Stimulated activated CD8-positive, alpha-beta memory T cell treated with anti-CD3 and anti-CD28 coated beads, Interleukin-4, amount 100 ng/mL, for 24 hours (primary cell): ENCODE measurements at regions not wholly inside any gene's neighbourhood (a gene's known extent, or its start where the extent isn't known, plus 50 kb on each side); places are given as distances from the start of the nearest gene placed in this dataset.

Experiments
- DNase-seq: peaks from one replicate; pipeline ENCODE4 v3.0.0-alpha.2; 2020; ENCODE audit warnings: low read depth

DNA sequence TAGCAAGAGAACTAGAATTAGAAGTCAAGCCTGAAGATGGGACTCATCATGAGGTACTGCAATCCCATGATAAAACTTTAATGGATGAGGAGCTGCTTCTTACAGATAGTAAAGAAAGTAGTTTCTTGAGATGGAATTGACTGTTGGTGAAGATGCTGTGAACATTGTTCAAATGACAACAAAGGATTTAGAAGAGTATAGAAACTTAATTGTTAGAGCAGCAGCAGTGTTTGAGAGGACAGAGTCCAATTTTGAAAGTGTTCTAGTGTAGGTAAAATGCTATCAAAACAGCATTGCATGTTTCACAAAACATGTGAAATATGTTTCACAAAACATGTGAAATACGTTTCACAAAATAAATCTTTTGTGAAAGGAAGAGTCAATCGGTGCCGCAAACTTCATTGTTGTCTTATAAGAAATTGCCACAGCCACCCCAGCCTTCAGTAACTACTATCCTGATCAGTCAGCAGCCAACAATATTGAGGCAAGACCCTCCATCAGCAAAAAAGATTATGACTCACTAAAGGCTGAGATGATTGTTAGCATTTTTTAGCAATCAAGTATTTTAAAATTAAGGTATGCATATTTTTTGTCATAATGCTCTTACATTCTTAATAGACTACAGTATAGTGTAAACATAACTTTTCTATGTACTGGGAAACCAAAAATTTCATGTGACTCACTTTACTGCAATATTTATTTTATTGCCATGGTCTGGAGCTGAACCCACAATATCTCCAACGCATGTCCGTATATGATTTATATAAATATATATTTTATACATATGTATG is 173.4 kb upstream of the BMP4 start:
- DNase-seq: no peak

DNA sequence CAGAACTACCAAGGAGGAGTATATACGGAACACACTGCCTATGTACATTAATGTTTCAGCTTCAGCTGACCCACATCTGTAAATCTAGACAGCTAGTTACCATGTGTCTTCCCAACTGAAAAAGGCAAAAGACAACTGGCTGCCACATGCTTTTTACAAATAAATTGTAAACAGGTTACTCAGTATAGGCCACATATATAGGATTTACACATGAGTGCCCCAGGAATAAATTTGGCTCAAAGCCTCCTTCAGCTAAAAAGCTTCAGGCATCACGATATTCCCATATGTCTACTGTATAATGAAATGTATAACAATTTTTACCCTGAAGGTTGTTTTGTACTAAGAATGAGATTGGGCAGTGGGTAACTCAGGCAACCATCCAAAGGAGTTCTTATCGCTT is 175.9 kb upstream of the BMP4 start:
- no peak for DNase-seq

DNA sequence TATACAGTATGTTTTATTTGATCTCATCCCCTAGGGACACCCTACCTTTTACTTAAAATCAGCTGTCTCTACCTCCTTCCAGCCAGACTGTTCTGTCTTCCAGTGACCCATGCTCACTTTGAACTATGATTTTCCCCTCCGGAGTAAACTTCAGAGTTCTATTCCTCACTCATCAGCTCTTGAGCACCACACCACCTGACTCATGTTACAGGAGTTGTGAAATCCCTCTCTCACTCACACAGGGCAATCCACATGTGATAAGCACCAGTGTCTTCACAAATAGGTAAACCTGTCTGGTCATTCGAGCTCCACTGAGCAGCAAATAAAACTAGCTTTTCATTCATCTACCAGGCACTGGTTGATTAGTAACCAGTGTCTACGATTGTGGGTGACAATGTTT is 177.3 kb upstream of the BMP4 start:
- DNase-seq: no peak

DNA sequence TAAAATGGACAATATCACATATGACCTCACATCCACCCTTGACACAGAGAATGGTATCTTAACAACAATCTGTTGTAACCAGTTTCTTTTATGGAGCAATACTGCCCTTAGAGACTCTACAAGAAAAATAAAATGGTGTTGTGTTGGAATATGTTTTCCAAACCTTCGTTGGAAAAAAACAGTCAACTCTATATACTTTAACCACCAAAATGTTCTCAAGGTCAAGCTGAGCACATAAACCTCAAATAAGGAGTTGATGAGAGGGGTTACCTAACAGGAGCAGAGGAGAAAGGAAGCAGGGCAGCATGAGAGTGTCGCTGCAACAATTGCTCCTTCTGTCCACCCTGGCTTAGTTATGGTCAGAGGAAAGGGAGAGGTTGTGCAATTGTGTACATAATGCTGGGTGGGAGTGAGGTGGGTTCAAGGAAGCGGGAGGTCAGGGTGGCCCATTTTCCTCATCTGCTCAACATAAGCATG is 179.2 kb upstream of the BMP4 start:
- DNase-seq: no peak

DNA sequence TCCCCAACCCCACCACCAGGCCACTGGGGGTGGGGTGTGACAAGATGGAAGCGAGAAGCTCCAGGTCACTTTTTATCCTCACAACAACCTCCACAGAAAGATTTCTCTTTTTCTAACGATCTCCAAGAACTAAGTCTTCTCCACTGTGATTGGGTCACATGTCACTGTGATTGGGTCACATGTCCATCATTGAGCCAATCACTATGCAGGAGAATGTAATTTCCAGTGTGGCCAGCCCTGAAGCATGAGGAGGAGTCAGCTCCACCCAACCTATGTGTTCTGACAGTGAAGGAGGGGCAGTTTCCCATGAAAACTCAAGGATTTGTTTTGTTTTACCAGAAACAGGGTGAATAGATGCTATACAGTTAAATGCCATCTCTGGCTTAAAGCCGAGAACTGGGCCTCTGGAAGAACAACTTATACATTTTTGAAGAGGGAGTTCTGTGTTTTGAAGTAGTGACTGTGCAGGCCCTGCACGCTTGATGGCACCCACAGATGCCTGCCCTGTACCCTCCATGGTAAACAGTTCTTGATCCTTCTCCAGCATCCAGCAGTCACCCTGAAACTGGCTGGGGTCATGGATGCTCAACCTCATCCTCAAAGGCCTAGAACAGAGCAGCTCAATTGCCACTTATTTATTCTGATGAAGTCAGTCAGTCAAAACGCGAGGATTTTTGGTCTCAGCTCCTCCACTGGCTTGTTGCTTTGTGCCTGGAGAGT is 180.4 kb upstream of the BMP4 start:
- DNase-seq: no peak

DNA sequence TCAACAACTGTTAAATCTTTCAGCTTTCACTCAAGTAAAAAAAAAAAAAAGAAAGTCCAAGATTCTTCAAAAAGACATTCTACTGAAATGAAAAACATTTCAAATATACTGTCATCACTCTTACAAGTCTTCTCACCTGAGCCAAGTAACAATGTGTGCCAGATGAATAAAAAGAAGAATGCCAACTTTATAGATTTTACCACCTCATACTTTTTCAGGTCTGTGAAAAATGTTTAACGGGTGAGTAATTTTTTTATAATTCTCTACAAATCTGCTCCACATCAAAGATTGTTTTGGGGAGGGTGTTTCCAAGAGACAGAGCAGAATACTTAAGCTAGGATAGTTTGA is 181.0 kb upstream of the BMP4 start:
- no peak for DNase-seq

DNA sequence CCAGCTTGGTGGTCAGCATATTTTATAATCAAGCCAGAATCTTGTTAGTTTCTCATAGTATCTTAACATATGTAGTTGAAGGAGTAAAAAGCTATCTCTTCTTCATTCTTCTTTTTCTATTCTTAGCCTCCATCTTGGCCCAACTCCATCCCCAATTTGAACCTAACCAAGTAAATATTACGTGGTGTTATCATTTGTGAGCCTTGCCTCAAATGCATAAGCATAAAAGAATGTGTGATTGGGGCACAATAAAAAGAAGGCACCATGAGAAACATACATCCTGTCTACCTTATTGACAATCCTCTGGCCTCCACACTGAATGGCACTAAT is 181.4 kb upstream of the BMP4 start:
- DNase-seq: no peak

DNA sequence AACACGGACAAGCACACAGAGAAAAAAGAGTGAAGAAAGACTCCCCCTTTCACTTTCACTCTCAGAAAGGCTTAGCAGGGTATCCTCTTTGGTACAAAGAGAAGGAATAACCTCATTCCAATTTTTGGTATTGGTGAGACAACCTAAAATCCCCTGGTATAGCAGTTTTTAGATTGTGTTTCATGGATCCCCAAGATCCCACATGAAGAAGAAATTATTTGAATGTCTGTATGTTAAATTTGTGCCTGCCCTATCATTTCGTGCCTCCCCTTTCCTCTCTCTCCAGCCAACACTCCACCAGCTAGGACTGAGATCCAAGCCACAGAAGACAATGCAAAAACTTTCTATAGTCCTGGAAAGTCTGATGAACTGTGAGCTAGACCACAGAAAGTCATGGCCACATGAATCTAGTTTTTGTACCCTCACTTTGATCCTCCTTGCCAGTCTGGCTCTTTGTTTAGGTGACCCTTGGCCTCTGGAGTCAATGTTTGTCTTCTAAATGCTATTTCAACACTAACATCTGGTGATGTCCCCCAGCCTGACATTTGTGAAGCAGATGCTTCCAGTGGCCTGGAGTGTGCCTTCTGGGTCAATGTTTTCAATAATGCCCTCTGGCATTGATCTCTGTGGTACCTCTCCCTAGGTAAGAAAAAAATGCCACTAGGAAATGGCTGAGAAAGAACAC is 181.9 kb upstream of the BMP4 start:
- no peak for DNase-seq

DNA sequence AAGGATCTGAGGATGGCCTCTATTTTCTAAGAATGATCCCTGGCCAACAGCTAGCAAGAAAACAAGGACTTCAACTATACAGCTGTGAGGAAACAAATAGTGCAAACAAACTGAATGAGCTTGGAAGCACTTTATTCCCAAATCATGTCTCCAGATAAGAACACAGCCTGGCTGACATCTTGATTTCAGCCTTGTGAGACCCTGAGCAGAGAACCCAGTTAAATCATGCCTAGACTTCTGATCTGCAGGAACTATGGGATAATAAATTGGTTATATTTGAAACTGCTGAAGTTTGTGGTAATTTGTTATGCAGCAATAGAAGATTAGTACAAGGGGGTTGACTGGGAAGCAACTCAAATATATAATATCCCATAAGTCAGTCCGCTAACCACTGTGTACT is 183.9 kb upstream of the BMP4 start:
- no peak for DNase-seq

DNA sequence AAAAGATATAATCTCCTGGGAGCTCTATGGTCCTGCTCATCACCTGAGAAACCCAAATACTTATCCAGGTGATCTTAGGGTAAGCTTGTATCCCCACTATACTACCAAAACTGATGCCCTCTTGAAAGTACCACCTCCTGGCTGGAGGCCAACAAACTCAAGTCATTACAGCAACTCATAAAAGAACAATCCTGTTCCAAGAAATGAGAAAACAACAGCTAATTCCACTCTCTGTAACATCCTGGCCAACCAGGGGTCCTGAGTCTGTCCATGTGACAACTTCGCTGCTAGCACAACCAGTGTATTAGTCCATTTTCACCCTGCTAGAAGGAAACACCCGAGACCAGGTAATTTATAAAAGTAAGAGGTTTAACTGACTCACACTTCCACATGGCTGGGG is 190.0 kb upstream of the BMP4 start:
- DNase-seq: no peak

DNA sequence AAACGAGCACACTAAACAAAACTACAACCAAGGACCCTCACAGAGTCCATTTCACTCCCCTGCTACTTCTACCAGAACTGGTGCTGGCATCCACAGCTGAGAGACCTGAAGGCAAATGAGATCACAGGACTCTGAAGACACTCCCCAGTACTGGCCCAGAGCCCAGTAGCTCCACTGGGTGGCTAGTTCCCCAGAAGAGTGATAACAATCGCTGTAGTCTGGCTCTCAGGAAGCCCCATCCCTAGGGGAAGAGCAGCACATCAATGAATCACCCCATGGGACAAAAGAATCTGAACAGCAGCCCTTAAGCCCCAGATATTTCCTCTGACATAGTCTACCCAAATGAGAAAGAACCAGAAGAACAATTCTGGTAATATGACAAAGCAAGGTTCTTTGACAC is 190.7 kb upstream of the BMP4 start:
- no peak for DNase-seq

DNA sequence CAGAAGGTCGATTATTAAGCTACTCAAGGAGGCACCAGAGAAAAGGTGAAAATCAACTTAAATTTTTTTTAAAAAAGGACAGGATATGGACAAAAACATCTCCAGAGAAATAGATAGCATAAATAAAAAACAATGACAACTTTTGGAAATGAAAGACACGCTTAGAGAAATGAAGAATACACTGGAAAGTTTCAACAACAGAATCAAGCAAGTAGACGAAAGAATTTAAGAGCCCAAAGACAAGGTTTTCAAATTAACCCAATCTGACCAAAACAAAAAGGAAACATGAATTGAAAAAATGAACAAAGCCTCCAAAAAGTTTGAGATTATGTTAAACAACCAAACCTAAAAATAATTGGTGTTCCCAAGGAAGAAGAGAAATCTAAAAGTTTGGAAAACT is 191.1 kb upstream of the BMP4 start:
- no peak for DNase-seq

DNA sequence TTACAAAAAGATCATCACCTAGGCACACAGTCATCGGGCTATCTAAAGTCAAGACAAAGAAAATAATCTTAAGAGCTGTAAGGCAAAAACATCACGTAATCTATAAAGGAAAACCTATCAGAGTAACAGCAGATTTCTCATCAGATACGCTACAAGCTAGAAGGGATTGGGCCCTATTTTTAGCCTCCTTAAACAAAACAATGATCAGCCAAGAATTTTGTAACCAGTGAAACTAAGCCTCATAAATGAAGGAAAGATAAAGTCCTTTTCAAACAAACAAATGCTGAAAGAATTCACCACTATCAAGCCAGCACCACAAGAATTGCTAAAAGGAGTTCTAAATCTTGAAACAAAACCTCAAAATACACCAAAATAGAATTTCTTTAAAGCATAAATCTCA is 191.6 kb upstream of the BMP4 start:
- DNase-seq: no peak

DNA sequence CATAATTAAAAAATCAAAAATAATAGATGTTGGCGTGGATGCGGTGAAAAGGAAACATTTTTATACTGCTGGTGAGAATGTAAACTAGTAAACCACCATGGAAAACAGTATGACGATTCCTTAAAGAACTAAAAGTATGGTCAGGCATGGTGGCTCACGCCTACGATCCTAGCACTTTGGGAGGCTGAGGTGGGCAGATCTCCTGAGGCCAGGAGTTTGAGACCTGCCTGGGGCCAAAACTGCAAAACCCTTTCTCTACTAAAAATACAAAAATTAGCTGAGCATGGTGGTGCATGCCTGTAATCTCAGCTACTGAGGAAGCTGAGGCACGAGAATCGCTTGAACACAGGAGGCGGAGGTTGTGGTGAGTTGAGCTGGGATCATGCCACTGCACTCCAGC is 195.7 kb upstream of the BMP4 start:
- no peak for DNase-seq

DNA sequence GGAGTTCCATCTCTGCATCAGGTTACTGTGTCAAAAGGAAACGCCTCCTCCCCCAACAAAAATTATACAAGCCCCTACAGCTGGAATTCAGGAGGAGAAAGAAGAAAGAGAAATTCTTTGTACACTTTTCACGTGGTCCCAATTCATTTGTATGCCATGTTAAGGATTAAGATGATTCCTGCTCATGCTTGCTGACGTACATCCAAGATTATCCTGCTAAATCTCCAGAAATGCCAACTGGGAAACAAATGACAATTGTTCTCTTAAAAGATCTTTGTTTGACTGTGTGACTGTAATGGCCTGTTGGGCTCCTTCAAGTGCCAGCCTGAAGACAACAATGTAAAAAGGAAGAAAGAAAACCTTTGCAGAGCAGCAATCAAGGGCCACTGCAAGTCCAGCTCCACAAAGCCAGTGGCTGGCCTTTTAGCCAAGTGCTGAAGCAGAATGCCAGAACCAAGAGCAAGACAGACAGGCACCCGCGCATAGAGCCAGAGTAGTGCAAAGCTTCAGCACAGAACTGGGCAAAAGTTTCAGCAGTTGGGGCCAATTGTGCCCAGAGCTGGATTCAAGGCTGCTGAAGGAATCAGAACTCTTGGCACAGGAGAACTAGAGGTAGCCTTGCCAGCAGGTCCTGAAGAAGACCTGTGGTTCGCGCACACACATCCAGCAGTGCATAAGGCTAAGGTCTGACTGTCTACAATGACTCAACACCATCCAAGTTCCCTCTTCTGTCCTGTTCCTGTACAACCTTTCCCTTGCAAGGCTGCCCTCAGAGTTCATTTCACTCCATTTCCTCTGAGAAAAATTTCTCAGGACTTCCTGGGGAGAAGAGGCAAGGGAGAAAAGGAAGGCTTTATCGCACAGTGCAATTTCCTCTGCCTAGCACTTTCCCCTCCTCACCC is 209.7 kb upstream of the BMP4 start:
- DNase-seq: no peak

DNA sequence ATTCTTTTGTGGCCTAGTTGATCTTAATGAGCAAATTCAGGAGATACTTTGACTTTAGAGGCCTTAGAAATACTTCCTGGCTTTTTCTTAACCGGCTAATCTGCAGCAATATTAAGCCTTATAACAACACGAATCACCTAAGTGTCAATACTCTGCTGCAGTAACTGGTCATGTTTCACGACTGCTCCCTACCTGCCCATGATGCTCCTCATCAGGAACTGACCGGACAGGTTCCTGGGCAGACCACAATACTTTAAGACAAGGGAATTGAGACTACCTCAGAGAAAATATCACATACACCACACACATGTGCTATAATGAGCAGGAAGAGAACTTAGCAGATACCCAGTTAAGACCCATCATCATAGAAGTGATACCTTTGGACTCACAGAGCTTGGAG is 211.9 kb upstream of the BMP4 start:
- no peak for DNase-seq

DNA sequence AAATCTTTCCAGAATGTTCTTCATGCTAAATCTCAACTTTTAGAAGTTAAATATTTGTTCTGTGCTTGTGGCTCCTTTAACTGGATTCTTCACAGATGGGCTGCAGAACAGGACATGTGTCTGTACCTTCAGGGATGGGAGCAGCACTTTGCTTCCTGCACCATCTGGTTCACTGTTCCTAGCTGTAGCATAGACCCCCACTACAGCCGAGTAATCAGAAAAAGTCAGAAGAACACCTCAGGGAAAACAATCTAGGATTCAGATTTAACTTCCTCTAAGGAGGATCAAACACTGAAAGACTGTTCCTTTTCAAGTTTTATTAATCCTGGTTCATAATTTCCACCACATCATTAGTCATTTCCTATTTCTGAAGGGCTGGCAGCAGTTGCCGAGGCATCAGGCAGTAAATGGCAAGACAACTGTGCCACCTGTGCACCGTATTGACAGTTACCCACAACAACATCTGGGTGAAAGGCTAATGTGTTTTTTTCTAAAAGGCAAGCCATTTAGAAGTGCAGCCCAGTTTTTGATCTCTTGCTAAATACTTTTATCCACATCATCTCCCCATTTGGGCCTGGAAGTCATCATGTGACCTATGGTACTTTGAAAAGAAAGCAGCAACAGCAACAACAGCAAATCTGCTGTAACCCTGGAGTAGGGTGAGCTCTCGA is 212.8 kb upstream of the BMP4 start:
- DNase-seq: no peak

DNA sequence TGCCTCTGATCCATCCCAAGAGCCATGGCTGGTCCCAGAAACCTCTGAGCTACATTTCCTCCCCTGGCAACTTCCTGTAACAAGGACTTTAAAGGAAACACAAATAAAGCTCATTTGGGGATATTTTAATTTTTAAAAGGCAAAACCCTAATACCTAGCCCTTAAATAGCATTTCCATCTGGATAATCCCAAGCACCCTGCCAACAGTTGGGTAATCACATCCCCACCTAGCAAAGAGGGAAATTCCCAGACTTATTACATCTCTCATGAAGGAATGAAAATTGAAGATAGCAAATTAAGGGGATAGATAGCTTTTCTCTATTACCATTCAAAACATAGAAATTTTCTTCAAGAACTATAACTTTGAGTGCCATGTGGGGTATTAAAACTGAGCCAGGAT is 213.7 kb upstream of the BMP4 start:
- no peak for DNase-seq

DNA sequence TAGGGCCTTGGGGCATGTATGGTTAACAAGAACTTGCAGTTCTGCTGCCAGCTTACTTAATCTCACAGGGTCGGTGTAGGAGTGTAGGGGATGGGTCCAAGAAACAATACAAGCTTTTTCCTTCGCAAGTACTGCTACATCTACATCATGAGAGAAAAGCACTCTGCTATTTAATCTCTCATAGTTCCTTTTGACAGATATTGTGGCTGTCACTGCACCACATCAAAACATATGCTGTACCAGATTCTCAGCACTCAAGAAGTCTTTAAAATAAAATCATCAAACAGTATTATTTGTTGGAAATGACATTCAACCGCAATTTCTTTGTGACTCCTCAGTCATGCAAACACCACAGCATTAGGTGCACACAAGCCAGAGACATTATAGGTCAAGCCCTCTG is 215.5 kb upstream of the BMP4 start:
- no peak for DNase-seq

DNA sequence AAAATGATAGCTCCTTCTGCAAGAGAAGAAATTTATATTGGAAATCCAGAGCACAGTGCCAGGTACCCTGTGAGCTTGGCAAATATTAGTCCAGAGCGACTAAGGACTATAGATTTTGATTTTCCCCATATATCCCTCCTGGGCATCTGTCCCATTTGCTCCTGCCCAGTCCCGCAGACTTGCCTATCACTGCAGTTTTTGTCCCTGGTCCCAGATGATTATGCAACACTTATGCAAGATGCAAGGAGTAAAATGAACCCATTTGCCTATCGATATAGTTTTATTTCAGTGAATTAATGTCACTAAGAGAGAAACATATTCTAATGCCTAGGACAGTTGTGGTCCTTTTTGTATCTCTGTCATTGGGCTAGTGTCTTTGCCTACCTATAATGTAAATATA is 215.9 kb upstream of the BMP4 start:
- no peak for DNase-seq

DNA sequence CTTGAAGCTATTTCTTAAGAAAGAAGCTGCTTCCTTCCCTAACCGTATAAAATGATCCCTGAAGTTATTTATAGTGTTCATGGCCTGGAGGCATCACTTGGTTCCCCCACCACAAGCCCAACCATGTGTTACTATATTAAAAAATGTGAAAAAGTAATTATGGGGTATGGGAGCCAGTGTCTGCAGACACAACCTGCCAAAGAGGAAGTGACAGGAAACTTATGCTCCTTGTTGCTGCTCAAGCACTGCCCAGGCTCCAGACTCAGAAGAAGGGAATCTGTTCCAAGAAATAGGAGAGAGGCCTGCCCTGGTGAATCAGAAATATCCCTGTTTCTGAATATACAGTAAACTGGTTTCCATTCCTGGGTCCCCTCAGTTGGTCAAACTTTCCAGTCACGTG is 217.2 kb upstream of the BMP4 start:
- DNase-seq: no peak

DNA sequence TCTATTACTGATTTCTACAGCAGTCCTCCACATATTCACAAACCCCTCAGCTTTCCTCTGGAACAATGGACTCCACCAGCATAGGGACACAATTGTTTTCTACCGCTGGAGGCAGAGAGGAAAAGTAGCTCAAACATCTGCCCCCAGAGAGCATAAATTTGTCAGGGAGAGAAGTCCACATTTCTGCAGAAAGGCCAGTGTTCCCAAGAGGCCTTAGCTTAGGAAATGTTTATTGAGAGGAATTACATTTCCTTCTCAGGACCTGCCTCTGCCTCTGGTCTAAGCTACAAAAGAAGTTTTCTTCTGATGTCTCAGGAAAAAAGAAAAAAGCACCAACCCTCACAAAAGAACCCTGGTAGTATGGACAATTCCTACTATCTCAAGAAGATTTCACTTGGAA is 217.8 kb upstream of the BMP4 start:
- no peak for DNase-seq
